ENCODE measurements at regions not wholly inside any gene's neighbourhood (a gene's known extent, or its start where the extent isn't known, plus 50 kb on each side); places are given as distances from the start of the nearest gene placed in this dataset.
"Not testable (repeated sequence)": the region's sequence is repeated elsewhere in the genome, so short reads cannot be mapped to it uniquely, and the experiment has no call there.

GRCh38 chr5:135776457-135776856, 58.0 kb upstream of the SLC25A48 start:
- in situ Hi-C loops (cut with HindIII; ENCODE audit: low sequenced_read_pairs), result no loop called here

DNA sequence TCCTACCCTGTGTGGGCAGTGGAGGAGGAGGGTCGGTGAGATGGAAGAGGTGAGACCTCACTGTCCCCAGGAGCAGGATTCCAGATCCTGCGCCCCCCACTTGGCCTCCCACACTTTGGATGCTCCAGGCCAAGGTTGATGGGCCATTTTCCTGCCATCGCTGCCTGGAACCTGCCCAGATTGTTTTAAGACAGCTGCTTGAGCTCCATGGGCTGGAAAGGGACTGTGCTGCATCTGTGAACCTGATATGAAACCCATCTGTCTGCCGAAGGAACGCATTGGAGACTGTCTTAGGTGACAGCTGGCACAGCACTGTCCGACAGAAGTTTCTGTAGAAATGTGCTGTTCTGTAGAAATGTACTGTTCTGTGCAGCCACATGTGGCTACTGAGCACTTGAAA, 72.7 kb upstream of the SLC25A48 start:
- in situ Hi-C loops (cut with HindIII; ENCODE audit: low sequenced_read_pairs), result no loop called here

DNA sequence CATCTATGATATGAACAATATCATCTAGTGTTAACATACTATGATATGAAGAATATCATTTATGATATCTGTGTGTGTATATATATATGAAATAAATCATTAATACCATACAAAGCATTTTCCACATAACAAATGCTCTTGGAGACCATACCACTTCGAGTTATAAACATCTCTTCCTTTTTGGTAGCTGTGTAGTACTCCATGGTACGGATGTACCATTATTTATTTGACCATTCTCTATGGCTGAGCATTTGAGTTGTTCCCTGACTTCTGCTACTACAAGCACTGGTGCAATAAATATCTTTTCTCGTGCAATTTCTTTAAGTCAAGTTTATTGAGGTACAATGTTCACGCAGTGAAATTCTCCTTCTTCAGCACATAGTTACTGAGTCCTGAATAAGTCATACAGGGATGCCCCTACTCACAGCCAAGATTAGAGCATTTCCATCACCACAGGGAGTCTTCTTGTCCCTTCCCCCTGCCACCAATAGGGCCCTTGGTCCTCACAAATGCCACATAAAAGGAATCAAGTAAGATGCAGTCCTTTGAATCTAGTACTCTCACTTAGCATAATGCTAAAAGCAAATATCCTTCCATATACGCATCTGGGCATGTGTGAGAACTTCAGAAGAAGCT, 75.2 kb upstream of the SLC25A48 start:
- in situ Hi-C loops (cut with HindIII; ENCODE audit: low sequenced_read_pairs), result no loop called here

DNA sequence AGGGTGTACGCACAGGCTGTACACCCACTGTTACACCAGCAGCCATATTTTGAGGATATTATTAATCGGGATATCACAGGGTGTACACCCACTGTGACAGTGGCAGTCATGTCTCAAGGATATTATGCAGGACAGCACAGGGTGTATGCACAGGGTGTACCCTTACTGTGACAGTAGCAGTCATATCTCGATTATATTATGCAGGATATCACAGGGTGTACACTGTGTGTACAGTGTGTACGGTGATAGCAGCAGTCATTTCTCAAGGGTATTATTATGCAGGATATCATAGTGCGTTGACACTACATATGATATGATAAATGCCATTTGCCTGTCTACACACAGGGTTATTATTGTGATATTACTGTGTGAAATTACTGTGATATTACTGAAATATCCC, 80.5 kb upstream of the SLC25A48 start:
- in situ Hi-C loops (cut with HindIII; ENCODE audit: low sequenced_read_pairs), result no loop called here

- in situ Hi-C loops (cut with HindIII; ENCODE audit: low sequenced_read_pairs), result no loop called here
These were observed 84.0 kb upstream of the SLC25A48 start for GRCh38 chr5:135750506-135750905.

DNA sequence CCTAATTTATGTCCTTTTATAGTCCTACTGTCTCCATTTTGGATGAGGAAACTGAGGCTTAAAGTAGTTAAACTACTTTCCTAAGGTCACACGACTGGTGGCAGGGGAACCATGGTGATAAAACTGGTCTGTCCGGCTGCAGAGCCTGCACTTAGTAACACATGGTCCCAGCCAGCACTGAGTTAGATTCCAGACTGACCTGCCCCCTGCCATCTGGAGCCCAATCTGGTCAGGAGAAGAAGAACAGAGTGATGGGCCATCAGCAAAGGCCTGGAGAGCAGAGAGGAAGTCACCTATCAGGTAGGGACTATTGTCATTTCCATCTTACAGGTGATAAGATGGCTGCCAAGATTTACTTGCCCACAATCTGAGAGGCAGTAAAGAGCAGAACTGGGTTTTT, 86.6 kb upstream of the SLC25A48 start:
- in situ Hi-C loops (cut with HindIII; ENCODE audit: low sequenced_read_pairs), result no loop called here

GRCh38 chr5:135745897-135746500, 88.5 kb upstream of the SLC25A48 start:
- in situ Hi-C loops (cut with HindIII; ENCODE audit: low sequenced_read_pairs), result no loop called here

DNA sequence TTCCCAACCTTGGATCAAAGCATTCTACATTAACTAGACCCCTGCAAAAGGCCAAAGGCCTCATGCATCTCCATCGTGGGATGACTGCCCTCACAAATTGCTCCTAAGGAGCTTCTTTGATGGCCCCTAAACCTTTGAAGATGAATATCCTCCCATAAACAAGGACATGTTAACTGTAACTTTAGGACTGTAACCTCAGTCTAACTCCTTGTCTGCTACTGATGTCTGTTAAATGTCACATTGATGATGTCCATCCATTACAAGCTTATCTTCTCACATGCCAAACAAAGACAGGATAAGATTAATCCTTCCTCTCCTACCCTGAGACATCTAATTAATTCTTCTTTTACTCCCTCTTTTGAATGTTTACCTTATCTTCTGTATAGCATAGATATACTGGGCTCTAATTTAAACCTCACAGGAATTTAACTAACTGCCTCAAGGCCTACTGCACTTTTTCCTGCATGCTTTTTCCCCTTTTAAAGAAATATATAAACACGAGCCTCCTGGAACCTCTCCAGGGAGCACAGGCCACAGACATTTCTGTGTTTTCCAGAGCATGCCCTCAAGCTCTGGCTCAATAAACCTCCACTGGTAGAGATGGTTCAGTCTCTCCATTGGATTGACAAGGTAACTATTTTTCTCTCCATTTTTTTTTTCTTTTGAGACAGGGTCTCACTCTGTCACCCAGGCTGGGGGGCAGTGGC, 90.6 kb upstream of the SLC25A48 start:
- in situ Hi-C loops (cut with HindIII; ENCODE audit: low sequenced_read_pairs), result loop anchor here (5.0 kb wide), 1 partner anchor 88 kb away; the partner anchor contains the start of gene SLC25A48

GRCh38 chr5:135743181-135743580, 91.3 kb upstream of the SLC25A48 start:
- in situ Hi-C loops (cut with HindIII; ENCODE audit: low sequenced_read_pairs), result loop anchor here (5.0 kb wide), 1 partner anchor 89 kb away; the partner anchor contains the start of gene SLC25A48

- in situ Hi-C loops (cut with HindIII; ENCODE audit: low sequenced_read_pairs), result loop anchor here (5.0 kb wide), 1 partner anchor 90 kb away; the partner anchor contains the start of gene SLC25A48
These were observed 92.2 kb upstream of the SLC25A48 start for GRCh38 chr5:135742240-135742639.

- in situ Hi-C loops (cut with HindIII; ENCODE audit: low sequenced_read_pairs), result loop anchor here (5.0 kb wide), 1 partner anchor 91 kb away; the partner anchor contains the start of gene SLC25A48
These were observed 93.4 kb upstream of the SLC25A48 start for GRCh38 chr5:135741040-135741439.

DNA sequence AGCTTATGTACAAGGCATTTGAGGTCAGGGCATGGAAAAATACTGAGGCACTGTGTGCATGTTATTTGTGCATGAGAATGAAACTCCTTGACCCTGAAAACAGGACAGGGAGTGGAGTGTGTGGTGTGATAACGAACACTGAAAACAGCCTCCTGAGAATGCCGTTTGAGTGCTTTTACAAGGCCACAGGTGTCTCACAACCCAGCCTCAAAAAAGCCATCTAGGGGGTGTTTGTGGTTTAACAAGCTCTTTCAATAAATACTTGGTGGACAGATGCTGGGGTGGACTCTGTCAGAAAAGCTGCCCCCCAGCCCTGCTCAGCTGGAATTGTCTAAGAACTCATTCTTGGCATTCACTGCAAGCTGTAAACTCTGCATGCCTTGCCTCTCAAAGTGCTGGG, 94.0 kb upstream of the SLC25A48 start:
- in situ Hi-C loops (cut with HindIII; ENCODE audit: low sequenced_read_pairs), result loop anchor here (5.0 kb wide), 1 partner anchor 92 kb away; the partner anchor contains the start of gene SLC25A48

- in situ Hi-C loops (cut with HindIII; ENCODE audit: low sequenced_read_pairs), result no loop called here
These were observed 95.0 kb upstream of the SLC25A48 start for GRCh38 chr5:135739383-135739981.

DNA sequence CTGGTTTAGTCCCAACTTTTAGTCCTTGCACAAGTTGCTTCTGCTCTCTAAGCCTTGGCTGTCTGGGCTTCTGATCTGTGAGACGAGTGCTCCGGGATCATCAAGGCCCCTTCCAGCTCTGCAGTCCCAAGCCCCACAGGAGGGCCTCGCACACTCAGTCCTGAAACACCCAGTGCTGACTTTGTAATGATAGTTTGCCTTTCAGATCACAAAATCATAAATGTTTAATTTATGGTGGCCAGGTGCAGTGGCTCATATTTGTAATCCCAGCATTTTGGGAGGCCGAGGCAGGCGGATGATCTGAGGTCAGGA, 95.9 kb upstream of the SLC25A48 start:
- in situ Hi-C loops (cut with HindIII; ENCODE audit: low sequenced_read_pairs), result no loop called here

- in situ Hi-C loops (cut with HindIII; ENCODE audit: low sequenced_read_pairs), result no loop called here
These were observed 96.5 kb upstream of the SLC25A48 start for GRCh38 chr5:135737701-135738563.

DNA sequence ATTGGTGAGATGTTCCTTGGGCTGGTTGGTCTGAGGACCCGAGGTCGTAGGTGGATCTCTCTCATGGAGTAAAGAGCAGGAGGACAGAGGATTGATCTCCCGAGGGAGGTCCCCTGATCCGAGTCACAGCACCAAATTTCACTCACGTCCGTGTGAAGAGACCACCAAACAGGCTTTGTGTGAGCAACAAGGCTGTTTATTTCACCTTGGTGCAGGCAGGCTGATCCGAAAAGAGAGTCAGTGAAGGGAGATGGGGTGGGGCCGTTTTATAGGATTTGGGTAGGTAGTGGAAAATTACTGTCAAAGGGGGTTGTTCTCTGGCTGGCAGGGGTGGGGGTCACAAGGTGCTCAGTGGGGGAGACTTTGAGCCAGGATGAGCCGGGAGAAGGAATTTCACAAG, 97.5 kb upstream of the SLC25A48 start:
- in situ Hi-C loops (cut with HindIII; ENCODE audit: low sequenced_read_pairs), result not testable (repeated sequence)

- in situ Hi-C loops (cut with HindIII; ENCODE audit: low sequenced_read_pairs), result no loop called here
These were observed 98.6 kb upstream of the SLC25A48 start for GRCh38 chr5:135735831-135736230.

GRCh38 chr5:135734956-135735355, 99.5 kb upstream of the SLC25A48 start:
- in situ Hi-C loops (cut with HindIII; ENCODE audit: low sequenced_read_pairs), result not testable (repeated sequence)

- in situ Hi-C loops (cut with HindIII; ENCODE audit: low sequenced_read_pairs), result not testable (repeated sequence)
These were observed 103.4 kb upstream of the SLC25A48 start for GRCh38 chr5:135731034-135731433.

- in situ Hi-C loops (cut with HindIII; ENCODE audit: low sequenced_read_pairs), result not testable (repeated sequence)
These were observed 104.3 kb upstream of the SLC25A48 start for GRCh38 chr5:135730161-135730560.
